ENCODE measurements at regions not wholly inside any gene's neighbourhood (a gene's known extent, or its start where the extent isn't known, plus 50 kb on each side); places are given as distances from the start of the nearest gene placed in this dataset.

GRCh38 chr4:115729739-115730266 lies 616.4 kb upstream of the NDST4 start:
- DNase-seq: no peak

GRCh38 chr4:115723621-115724020 lies 610.2 kb upstream of the NDST4 start:
- DNase-seq: no peak

GRCh38 chr4:115720611-115721010 lies 607.2 kb upstream of the NDST4 start:
- DNase-seq: no peak

- DNase-seq: no peak
Measured at GRCh38 chr4:115711575-115711974, 598.2 kb upstream of the NDST4 start.

GRCh38 chr4:115688961-115689360 lies 575.5 kb upstream of the NDST4 start:
- DNase-seq: no peak

- no peak for DNase-seq
Measured at GRCh38 chr4:115687052-115687755, 573.8 kb upstream of the NDST4 start.

GRCh38 chr4:115678425-115678941 lies 565.1 kb upstream of the NDST4 start:
- DNase-seq: no peak

- no peak for DNase-seq
Measured at GRCh38 chr4:115675719-115676118, 562.3 kb upstream of the NDST4 start.

- DNase-seq: no peak
Measured at GRCh38 chr4:115674485-115674884, 561.1 kb upstream of the NDST4 start.

GRCh38 chr4:115671581-115671980 lies 558.2 kb upstream of the NDST4 start:
- DNase-seq: no peak

- no peak for DNase-seq
Measured at GRCh38 chr4:115670930-115671329, 557.5 kb upstream of the NDST4 start.

- no peak for DNase-seq
Measured at GRCh38 chr4:115668396-115668795, 555.0 kb upstream of the NDST4 start.

- no peak for DNase-seq
Measured at GRCh38 chr4:115664285-115664684, 550.9 kb upstream of the NDST4 start.

- no peak for DNase-seq
Measured at GRCh38 chr4:115660465-115660864, 547.0 kb upstream of the NDST4 start.

GRCh38 chr4:115657991-115658650 lies 544.7 kb upstream of the NDST4 start:
- DNase-seq: no peak

GRCh38 chr4:115655626-115656025 lies 542.2 kb upstream of the NDST4 start:
- no peak for DNase-seq

GRCh38 chr4:115648786-115649185 lies 535.4 kb upstream of the NDST4 start:
- no peak for DNase-seq

- no peak for DNase-seq
Measured at GRCh38 chr4:115629270-115629669, 515.9 kb upstream of the NDST4 start.

GRCh38 chr4:115609631-115610030 lies 496.2 kb upstream of the NDST4 start:
- DNase-seq: no peak

- no peak for DNase-seq
Measured at GRCh38 chr4:115607311-115607710, 493.9 kb upstream of the NDST4 start.

GRCh38 chr4:115596265-115597001 lies 483.0 kb upstream of the NDST4 start:
- DNase-seq: no peak

GRCh38 chr4:115580901-115581300 lies 467.5 kb upstream of the NDST4 start:
- DNase-seq: no peak

GRCh38 chr4:115575851-115576250 lies 462.4 kb upstream of the NDST4 start:
- no peak for DNase-seq

GRCh38 chr4:115562506-115562905 lies 449.1 kb upstream of the NDST4 start:
- DNase-seq: no peak
